PFSK-1 (cell line): ENCODE measurements at regions not wholly inside any gene's neighbourhood (a gene's known extent, or its start where the extent isn't known, plus 50 kb on each side); places are given as distances from the start of the nearest gene placed in this dataset.

Experiments used
- FOXP2 ChIP-seq: optimal IDR thresholded peaks from 2 replicates; pipeline ENCODE3; 2011; ENCODE audit warnings: borderline replicate concordance, control low read depth, inconsistent platforms; ENCODE audit not compliant: insufficient read depth; ENCODE audit errors: extremely low read length, extremely low read depth
- POLR2AphosphoS5 ChIP-seq: IDR thresholded peaks from 2 replicates; pipeline ENCODE4 v1.6.1; 2012; ENCODE audit warnings: low read depth, mild to moderate bottlenecking, control low read depth, low read length, moderate library complexity
- REST ChIP-seq, 2 experiments: IDR thresholded peaks; 2 replicates each; pipeline versions ENCODE4 v1.6.1 to v1.8.0; 2011 to 2012; ENCODE audit warnings: low read depth in 2 of 2, low read length in 2 of 2, control low read depth in 1 of 2, inconsistent platforms in 1 of 2, mild to moderate bottlenecking in 1 of 2, moderate library complexity in 1 of 2; ENCODE audit not compliant: insufficient read depth in 1 of 2
- SIN3A ChIP-seq: IDR thresholded peaks from 2 replicates; pipeline ENCODE4 v1.6.1; 2012; ENCODE audit warnings: mild to moderate bottlenecking, low read length, moderate library complexity, borderline replicate concordance; ENCODE audit not compliant: insufficient read depth
- TAF1 ChIP-seq: IDR thresholded peaks from 2 replicates; pipeline ENCODE4 v1.6.1; 2012; ENCODE audit warnings: low read length, control low read depth, borderline replicate concordance; ENCODE audit not compliant: insufficient read depth

DNA sequence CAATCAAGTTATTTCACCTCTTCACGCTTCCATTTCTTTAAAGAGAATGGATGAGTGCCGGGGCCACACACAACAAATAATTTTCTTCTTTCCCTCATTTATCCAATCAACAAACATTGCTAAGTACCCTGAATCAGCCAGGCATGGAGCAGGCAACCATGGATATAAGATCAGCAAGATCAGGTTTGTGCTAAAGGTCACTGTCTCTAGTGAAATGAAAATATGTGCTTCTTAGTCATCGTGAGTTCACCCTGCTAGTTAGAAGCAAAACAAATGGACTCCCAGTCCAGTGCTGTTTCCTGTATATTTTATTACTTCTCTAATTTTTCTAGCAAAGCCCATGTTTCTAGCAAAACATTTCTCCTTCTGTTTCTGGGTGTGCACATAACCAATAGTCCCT, 629.2 kb downstream of the BNC2 start:
- TF ChIP-seq FOXP2 (no peak), SIN3A (no peak), POLR2AphosphoS5 (no peak), REST (IDR thresholded peaks at IDR 0.05; ENCODE audit: insufficient read depth in 1 of 2, low read depth in 2 of 2, low read length in 2 of 2) (no peak), TAF1 (no peak)

- TF ChIP-seq POLR2AphosphoS5 (no peak), FOXP2 (no peak), REST (IDR thresholded peaks at IDR 0.05; ENCODE audit: insufficient read depth in 1 of 2, low read depth in 2 of 2, low read length in 2 of 2) (no peak), TAF1 (no peak), SIN3A (no peak)
Measured at GRCh38 chr9:16243798-16244197, 626.7 kb downstream of the BNC2 start.

DNA sequence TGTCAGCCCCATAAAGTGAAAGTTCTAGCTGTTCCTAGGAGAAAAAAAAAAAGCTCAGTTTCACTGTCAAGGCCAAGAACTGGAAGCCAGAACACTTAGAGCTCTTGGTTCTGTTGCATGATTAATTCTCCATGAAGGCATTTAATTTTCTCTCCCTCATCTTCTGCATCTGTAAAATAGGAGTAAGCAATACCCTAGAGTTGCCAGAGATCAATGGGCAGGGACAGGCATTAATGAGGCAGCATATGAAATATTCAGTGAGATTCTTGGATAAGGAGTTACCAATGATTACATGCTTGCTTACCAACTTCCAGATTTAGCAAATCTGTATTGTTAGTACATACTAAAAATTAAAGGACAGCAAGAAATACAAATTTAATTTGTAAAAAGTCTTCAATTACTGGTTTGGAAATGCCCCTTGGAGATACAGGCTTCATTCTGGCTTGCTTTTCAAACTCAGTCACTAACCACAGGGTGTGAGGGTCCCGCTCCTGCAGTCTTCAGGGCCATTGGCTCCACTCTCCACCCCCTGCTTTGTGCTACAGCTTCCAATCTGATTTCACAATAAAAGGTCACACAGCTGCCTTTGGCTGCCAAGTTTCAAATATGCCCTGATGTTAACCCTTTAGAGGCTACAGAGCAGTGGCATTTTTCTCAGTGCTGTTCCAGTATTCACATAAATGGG, 624.6 kb downstream of the BNC2 start:
- no peak for TF ChIP-seq REST (IDR thresholded peaks at IDR 0.05; ENCODE audit: insufficient read depth in 1 of 2, low read depth in 2 of 2, low read length in 2 of 2)

- no peak for TF ChIP-seq POLR2AphosphoS5
- TF ChIP-seq SIN3A: no peak
- TF ChIP-seq TAF1: no peak
- no peak for TF ChIP-seq REST (IDR thresholded peaks at IDR 0.05; ENCODE audit: insufficient read depth in 1 of 2, low read depth in 2 of 2, low read length in 2 of 2)
- TF ChIP-seq FOXP2: no peak
Measured at GRCh38 chr9:16246785-16247184, 623.7 kb downstream of the BNC2 start.
